HG03520 (cell line): ENCODE measurements at regions not wholly inside any gene's neighbourhood (a gene's known extent, or its start where the extent isn't known, plus 50 kb on each side); places are given as distances from the start of the nearest gene placed in this dataset.
"Not testable (repeated sequence)": the region's sequence is repeated elsewhere in the genome, so short reads cannot be mapped to it uniquely, and the experiment has no call there.

Experiments used
- ATAC-seq: cut with Tn5 transposase; IDR thresholded peaks from one replicate; pipeline ENCODE4 v1.9.1; 2021; ENCODE audit warnings: mild to moderate bottlenecking, moderate library complexity; ENCODE audit not compliant: unreplicated experiment

DNA sequence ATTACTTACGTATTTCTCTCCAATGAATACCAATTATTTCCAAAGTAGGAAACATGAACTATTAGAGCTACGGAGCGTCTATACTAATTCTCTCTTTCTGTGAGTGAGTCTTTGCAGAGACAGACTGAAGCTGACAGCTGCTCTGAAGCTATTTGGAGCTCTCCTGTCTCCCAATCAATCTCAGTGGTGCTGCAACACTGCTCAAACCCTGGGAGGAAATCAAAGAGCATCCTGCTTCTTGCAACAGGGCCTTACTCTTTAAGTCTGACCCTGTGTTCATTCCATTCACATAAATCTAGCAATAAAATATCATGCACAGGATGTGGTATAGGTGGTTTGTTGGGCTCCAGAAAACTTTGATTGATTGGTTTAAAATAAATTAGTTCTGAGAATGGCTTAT, 685.7 kb upstream of the IGFBP3 start:
- no peak for ATAC-seq

GRCh38 chr7:46604241-46604661, 683.2 kb upstream of the IGFBP3 start:
- ATAC-seq = no peak

DNA sequence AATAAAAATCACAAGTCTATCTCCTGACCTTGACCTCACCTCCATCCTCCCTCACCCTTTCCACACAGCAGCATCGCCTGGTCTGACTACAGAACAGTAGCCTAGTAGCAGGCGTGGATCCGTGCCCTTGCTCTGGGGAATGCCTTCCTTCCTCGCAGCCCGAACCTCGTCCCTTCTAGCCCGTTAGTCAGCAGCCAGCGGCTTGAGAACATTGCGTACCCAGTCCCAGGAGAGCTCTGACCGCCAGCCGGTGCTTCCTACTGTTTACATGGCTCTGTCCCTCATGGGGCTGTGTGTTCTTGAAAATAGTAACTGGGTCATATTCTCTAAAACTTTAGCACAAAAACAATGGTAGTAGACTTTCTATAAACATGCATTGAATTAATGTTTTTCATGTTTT, 682.7 kb upstream of the IGFBP3 start:
- ATAC-seq = no peak

GRCh38 chr7:46603296-46603752, 682.3 kb upstream of the IGFBP3 start:
- no peak for ATAC-seq

- ATAC-seq = no peak
These were observed 679.3 kb upstream of the IGFBP3 start for GRCh38 chr7:46600340-46600739.

GRCh38 chr7:46594831-46595230, 673.8 kb upstream of the IGFBP3 start:
- not testable (repeated sequence) for ATAC-seq

GRCh38 chr7:46590918-46591905, 670.1 kb upstream of the IGFBP3 start:
- ATAC-seq = not testable (repeated sequence)

DNA sequence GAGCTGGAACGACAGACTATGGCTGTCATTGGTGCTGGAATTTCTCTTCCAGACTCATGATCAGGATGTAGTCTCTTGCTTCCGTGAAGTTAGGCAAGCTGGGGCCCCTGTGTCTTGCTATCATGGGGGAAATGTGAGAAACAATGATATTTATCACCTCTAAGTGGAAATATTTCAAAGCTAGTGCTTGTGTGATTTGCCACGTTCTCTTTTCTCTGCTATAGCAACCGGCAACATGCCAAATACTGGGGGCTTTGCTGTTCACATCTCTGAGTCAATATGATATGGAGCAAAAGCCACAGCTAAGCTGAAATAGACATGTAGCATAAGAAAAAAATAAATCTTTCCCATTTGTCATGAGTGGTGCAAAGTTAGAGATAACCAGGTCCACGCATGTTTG, 668.2 kb upstream of the IGFBP3 start:
- ATAC-seq = no peak

DNA sequence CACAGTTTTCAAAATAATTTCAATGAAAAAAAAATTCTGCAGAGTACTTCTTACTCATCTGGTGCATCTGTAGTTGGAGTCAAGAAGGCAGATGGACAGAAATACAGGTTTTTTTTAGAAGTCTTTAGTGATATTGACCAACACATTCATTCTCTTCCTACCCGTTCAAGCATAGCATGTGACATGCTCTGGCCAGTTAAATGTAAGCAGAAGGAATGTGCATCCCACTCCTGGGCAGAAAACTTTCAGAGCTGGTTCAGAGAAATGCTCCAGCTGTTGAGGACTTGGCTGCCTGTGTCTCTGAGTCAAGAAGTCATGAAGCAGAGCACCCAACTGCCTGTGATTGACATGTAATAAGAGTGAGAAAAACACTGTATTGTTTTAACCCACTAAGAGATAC, 665.3 kb upstream of the IGFBP3 start:
- ATAC-seq = no peak

GRCh38 chr7:46583656-46584055, 662.6 kb upstream of the IGFBP3 start:
- ATAC-seq = no peak

- ATAC-seq = no peak
These were observed 660.2 kb upstream of the IGFBP3 start for GRCh38 chr7:46581268-46581667.

DNA sequence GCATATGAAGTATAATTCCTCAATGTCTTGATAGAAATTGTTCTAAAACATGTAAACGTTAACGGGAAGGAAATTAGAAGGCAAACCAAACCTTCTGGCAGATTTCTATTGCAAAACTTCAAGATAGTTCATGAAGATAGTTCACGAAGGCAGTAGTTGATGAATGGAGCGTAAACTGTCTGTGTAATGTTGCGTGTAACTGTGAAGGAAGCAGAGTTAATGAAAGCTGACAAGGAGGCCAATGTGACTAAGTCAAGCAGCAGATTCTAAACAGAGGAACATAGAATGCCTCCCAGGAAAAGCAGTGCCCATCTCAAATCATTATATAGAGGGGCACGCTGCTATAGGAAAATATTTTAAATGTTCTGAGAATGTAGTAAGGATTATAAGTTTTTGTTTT, 659.7 kb upstream of the IGFBP3 start:
- no peak for ATAC-seq

DNA sequence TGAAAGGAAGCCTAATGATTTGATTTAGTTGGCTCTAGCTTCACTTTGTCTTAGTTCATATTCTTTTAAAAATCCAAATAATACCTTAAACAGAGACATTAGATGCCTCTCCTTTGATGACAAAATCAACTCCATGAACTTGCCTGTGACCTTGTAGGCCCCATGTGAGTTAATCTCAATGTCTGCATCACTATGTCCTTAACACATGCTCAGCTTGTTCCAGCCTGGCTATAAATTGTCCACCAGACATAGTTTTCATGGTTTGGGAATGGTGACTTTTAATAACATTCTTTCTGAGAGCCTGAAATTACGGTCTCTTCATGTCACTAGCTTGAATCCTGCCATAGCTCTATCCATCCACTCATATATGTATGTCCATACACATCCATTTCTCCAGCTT, 656.3 kb upstream of the IGFBP3 start:
- ATAC-seq = no peak

GRCh38 chr7:46576950-46577349, 655.9 kb upstream of the IGFBP3 start:
- no peak for ATAC-seq

GRCh38 chr7:46572691-46573090, 651.6 kb upstream of the IGFBP3 start:
- ATAC-seq = no peak

GRCh38 chr7:46571996-46572395, 650.9 kb upstream of the IGFBP3 start:
- no peak for ATAC-seq

DNA sequence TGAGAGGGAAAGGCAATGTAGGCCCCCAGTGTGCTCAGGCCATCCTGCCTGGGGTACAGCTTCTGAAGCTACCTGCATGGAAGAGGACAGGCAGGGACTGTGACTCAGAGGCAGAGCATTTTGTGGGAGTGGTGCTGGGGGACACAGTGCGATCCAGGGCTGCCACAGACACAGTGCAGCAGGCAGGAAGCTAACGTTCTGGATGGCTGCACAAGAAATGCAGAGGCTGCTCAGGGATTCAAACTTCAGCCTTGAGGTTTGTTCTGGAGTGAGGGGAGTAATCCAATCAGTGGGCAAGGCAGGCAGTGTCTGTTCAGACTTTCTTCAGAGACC, 648.0 kb upstream of the IGFBP3 start:
- no peak for ATAC-seq

- no peak for ATAC-seq
These were observed 647.5 kb upstream of the IGFBP3 start for GRCh38 chr7:46568420-46569132.

DNA sequence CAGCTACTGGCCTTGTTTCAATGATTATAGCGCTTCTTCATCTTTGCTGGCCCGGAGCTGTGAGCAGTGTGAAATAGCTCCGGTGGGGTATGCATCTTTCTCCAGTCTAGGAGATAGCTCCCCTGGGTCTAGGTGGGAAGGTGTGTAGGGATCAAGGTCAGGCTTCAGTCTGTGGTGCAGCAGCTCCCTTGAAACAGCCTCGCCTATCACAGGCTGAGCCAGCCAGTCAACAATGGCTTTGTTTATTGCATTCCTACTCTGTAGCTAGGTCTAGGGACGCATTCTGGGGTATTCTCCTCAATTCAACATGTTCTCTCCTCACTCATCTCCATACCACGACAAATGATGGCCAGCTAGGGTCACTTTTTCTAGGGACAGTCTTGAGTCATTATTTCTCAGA, 646.8 kb upstream of the IGFBP3 start:
- no peak for ATAC-seq

- no peak for ATAC-seq
These were observed 645.2 kb upstream of the IGFBP3 start for GRCh38 chr7:46566097-46566774.

DNA sequence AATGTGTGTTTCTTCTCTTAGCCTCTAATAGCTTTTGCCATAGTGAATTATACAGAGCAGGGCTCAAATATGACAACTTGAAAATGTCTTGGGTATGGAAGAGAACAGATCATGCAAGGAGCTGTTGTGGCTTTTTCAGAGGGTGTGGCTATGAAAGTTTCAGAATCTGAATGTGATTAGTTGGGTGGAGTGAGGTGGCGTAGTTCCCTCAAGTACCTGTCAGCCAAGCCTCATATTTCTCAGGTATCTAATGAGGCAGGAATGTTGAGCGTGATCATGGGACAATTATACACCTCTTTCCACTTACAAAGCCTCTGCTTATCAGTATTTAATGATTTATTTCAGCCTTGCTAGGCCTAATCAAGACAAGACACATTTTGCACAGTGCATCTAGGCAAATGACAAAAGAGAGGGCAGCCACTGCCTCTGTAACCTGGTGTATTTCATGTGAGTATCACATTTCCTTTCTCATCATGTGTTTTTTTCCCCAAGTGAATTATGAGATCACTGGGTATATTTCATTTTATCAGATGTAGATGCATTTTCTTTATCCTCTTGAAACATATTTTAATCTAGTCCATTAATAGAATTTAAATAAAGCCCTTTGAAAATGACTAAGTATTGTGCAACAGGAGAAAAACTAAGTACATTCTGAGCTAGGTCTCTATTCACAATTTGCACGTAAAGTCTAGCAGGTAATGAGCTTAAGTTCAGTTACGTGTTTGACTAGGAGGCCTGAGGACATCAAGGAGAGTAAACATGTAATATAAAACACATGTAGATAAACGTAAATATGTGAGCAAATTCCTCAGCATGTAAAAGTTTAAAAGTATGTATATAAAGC, 644.4 kb upstream of the IGFBP3 start:
- no peak for ATAC-seq
